Uterus (tissue), 2 donors: ENCODE measurements at regions not wholly inside any gene's neighbourhood (a gene's known extent, or its start where the extent isn't known, plus 50 kb on each side); places are given as distances from the start of the nearest gene placed in this dataset.
"Not testable (repeated sequence)": the region's sequence is repeated elsewhere in the genome, so short reads cannot be mapped to it uniquely, and the experiment has no call there.

ENCODE experiments used
- CTCF ChIP-seq, 4 experiments: fragments of 200-600 bp in 2 of 4; fragments of 450-650 bp in 2 of 4; sonication (generic) in 2 of 4; IDR thresholded peaks; one replicate each; pipeline ENCODE4 v1.5.1; 2016 to 2019; ENCODE audit warnings: antibody characterized with exemption in 4 of 4, mild to moderate bottlenecking in 2 of 4, moderate library complexity in 1 of 4
- POLR2A ChIP-seq, 2 donors: fragments of 450-650 bp; IDR thresholded peaks; one replicate each; pipeline ENCODE4 v1.6.1; 2016; ENCODE audit warnings: antibody characterized with exemption in 2 of 2, mild to moderate bottlenecking in 1 of 2, moderate library complexity in 1 of 2

DNA sequence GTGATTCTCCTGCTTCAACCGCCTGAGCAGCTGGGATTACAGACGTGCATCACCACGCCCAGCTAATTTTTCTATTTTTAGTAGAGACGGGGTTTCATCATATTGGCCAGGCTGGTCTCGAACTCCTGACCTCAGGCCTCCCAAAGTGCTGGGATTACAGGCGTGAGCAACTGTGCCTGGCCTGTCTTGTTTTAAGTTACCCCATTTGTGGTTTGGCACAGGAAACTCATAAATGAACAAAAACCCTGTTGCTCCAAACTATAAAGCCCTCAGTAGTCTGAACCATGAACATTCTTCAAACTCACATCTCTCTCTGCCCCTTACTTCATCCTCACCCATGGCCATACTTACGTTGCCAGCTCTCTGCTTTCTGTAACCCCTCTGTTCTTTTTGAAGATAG, 61.7 kb downstream of the RHOU start:
- TF ChIP-seq CTCF, POLR2A (IDR thresholded peaks at IDR 0.05): not testable (repeated sequence)
